ENCODE measurements at regions not wholly inside any gene's neighbourhood (a gene's known extent, or its start where the extent isn't known, plus 50 kb on each side); places are given as distances from the start of the nearest gene placed in this dataset.
"Not testable (repeated sequence)": the region's sequence is repeated elsewhere in the genome, so short reads cannot be mapped to it uniquely, and the experiment has no call there.

DNA sequence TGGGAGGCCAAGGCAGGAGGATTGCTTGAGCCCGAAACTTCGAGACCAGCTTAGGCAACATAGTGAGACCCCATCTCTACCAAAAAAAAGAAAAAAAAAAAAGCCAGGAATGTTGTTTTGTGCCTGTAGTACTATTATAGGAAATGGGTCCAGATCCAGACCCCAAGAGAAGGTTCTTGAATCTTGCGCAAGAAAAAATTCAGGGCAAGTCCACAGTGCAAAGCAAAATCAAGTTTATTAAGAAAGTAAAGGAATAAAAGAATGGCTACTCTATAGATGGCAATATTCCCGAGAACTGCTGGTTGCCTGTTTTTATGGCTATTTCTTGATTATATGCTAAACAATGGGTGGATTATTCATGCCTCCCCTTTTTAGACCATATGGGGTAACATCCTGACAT lies 51.2 kb upstream of the RDX start:
- no peak for DNase-seq (ENCODE audit: low spot score)

DNA sequence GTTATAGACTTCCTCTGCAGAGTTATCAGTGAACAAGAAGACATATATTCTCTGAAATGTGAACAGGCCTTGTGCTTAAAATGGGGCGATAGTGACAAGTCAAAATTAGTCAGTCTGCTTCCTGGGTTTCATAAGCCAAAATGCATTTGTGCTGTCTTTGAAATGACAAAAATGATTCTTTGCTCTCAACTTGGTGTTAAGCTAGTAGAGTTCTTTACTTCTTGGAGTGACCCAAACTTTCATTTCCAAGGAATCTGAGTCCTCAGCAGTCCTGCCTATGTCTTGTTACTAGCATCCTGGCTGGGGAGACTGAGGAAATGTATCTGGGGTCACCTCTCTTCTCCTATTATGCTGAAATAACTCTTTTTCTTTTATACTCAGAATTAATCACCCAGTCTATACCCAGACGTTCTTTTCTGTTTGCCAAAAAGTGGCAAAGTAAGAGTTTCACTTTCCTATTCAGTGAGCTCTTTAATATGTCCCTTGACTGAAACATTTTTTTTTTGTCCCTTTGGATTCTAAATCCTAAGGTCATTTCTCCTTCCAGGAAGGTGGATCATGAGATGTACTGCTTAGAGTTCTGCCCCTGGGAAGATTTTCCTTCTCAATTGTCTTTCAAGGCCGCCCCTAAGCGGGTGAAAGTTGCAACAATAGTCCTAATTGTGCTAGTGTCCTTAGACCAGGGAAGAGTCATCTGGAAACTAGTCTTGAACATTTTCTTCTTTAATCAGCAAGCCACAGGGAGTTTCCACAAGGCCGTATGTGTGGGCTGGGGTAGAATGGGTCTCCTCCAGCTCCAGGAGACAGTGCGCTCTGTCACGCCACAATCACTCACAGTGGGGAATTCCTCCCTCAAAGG lies 53.0 kb upstream of the RDX start:
- DNase-seq (ENCODE audit: low spot score), result no peak

DNA sequence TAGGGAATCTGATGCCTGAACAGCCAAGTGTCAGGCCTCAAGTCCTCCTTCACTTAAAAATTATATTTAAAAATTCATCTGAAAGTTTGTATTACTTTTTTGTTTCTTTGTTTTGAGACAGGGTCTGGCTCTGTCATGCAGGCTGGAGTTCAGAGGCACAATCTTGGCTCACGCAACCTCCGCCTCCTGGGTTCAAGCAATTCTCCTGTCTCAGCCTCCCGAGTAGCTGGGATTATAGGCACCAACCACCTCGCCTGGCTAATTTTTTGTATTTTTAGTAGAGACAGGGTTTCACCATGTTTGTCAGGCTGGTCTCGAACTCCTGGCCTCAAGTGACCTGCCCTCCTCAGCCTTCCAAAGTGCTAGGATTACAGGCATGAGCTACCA lies 53.6 kb upstream of the RDX start:
- DNase-seq (ENCODE audit: low spot score), result not testable (repeated sequence)

- no peak for DNase-seq (ENCODE audit: low spot score)
Observed at GRCh38 chr11:110355011-110355744, 58.8 kb upstream of the RDX start.

DNA sequence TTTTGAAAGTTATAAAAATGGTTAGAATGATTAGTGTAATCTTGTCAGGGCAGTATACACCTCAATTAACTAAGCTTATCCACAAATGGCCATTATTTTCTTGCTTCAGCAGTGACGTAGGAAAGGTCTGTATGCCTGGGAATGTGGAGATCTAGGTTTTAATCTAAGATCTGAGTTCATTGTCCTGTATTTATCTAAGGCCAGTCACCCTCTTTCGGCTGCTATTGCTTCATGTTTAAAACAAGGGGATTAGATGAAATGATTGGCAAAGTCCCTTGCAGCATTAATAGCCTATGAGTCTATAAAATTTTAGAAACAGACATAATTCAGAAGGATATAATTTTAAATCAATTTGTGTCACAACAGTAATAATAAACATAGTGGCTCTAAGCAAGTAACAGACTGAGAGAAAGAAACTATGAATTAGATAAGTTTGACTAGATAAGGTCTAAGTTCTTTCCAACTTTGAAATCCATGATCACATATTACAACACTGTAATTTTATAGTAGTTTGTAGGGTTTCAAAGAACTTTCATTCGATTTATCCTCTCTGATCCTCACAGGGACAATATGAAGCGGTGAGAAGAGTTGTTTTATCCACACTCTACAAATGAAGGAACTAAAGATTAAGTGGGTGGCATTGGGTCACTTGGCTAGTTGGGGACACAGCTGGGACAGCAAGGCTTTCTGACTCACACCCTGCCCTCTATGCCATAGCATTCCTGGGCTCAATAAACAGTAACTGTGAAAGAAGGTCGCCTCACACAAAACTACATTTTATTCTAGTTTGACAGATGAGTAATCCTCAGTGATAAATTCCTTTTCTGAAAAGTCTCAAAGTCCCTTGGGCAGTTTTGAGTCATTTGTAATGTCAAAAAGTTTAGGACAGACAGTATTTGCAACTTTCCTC lies 60.6 kb upstream of the RDX start:
- DNase-seq (ENCODE audit: low spot score), result no peak

DNA sequence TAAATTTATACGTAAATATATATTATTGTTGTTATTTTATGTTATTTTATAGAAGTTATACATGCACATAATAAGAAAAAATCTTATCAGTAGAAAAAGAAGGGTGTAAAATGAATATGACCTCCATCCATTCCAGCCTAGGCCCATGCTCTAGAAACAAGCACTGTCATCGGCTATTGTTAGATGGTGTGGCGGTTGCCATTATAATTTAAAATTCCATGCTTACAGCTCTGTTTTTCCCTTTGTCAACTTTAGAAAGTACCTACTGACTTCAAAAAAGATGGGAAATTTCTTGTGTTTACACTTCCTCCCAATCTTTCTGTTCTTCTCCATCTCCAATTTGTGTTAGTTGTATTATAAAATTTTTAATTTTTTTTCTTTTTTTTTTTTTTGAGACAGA lies 61.9 kb upstream of the RDX start:
- no peak for DNase-seq (ENCODE audit: low spot score)

DNA sequence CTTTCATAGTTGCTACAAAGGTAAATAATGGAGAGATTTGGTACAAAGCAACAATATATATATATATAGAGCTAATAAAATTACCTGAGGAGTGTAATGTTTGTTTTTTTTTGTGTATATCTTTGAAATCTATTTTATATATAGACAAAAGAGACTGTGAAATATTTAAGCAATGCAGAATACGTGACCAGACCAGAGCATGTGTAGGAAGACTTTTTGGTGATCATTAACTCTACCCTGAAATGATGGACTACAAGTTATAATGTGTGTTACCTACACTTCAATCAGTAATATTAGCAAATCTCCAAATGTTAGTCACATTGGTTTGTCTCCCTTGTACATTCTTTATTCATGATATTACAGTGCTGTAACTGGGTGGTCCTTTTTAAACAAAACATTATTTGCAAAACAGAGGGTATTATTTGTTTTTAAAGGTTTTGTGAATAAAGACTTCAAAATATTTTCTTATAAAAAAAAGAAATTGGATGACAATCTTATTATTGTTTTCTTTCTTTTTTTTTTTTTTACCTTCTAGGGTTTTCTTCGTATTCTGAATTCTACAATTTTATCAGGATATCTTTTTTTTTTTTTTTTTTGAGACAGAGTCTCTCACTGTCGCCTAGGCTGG lies 64.5 kb upstream of the RDX start:
- DNase-seq (ENCODE audit: low spot score), result not testable (repeated sequence)

DNA sequence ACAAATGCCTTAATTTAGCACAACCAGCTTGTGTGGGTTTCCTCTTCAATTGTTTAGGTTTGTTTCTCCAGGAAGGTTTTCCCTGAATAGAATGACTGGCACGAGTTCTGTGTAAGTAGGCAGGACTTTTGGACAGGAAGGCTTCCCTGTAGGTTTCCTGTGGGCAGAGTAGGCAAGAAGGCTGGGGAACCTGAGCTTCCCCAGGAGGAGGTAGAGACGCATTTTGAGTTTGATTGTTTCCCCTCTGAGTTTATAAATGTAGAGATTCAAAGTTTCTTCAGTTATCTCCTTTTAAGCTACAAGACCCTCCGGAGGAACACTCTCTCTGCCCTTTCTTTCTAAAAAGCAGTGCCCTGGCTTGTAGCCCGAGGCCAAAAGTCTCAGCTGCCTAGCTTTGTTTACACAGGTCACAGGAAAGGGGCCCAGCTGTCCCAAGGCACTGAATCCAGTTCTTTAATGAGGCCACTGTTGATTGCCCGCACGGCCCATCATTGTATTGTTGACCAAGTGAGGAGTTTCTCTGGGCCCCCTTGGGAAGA lies 66.6 kb upstream of the RDX start:
- DNase-seq (ENCODE audit: low spot score), result no peak

- DNase-seq (ENCODE audit: low spot score), result peak; percentile 66
Observed at GRCh38 chr11:110366291-110366690, 63.5 kb upstream of the FDX1 start.

GRCh38 chr11:110367571-110367970 lies 62.2 kb upstream of the FDX1 start:
- DNase-seq (ENCODE audit: low spot score), result no peak

- no peak for DNase-seq (ENCODE audit: low spot score)
Observed at GRCh38 chr11:110371084-110371483, 58.7 kb upstream of the FDX1 start.

DNA sequence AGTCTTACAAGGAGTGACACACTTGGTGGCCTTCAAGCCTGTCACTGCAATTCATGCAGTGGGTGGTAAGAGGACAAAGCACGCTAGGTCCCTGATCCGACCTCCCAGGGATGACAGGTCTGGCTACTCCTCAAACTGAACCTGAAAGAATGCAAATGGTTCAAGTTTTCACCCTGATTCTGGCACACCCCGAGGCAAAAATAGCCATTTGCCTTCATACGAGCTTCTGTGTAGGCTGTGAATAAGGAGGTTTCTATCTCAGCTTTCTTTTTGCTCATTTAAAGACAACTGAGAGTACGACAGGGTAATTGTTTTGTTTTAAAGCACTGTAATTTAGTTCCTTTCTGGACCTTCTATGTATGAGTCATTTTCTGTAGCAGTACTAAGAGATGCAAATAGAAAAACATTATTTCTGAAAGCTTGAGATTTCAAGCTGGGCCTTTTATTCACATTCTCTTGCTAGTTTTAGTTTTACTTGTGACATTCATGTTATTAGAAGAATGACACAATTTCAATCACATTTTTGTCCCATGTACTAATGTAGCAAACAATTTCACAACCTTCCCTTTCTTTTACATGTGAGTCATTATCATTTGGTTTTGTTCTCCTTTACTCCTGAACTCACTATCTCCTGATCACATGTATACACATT lies 56.6 kb upstream of the FDX1 start:
- no peak for DNase-seq (ENCODE audit: low spot score)

GRCh38 chr11:110374921-110375320 lies 54.8 kb upstream of the FDX1 start:
- no peak for DNase-seq (ENCODE audit: low spot score)

DNA sequence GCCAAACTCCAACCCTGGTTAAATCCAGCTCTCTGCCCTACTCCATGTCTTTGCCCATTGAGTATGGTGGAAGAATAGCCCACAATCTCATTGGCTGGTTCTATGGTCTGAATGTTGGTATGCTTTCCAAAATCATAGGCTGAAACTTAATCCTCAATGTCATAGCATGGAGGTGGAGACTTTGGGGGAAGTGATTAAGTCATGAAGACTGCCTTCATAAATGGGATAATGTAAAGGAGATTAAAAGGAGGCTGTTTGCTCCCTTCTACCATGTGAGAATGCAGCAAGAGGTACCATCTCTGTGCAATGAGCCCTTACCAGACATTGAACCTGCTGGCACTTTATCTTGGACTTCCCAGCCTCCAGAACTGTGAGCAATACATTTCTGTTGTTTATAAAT lies 54.4 kb upstream of the FDX1 start:
- no peak for DNase-seq (ENCODE audit: low spot score)

DNA sequence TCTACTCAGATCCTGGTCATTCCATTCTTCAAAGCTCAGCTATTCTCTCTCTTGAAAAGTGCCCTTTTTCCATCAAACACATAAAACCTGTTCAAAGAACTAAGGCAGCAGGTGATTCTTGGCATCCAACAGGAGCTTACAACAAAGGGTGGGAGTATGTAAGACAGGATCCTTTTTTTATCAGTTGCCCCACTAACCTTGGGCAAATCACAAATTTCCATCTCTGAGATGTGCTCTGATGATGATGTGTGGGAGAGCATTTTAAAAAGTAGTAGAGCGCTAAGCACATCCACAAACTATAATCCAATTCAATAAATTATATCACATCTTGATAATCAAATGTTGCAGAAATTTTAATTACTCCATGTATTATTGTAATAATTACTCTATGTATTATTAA lies 53.7 kb upstream of the FDX1 start:
- DNase-seq (ENCODE audit: low spot score), result no peak

DNA sequence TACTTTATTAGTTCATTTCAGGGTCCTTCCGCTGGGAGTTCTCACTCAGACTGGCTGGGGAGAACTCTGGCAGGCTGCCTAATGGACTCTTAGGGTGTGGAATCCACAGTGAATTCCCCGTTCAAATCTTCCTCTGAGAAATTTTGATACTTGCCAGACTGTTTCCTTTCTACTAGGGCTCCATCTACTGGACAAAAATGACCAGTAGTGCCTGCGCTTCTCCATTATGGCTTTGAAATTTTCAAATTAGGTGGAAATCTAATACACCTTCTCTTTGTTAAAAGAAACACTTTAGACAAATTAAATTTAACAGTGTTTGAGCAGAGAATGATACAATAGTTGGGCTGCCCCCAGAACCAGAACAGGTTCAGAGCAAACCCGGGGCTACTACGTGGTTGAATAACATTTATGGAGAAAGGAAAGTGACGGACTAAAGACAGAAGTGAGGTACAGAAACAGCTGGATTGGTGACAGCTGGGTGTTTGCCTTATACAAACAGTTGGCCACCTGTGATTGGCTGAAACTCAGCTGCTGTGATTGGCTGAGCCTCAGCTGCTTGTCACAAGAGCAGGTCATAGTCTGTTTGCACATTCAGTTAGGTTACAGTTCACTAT lies 52.9 kb upstream of the FDX1 start:
- DNase-seq (ENCODE audit: low spot score), result peak; percentile 67

DNA sequence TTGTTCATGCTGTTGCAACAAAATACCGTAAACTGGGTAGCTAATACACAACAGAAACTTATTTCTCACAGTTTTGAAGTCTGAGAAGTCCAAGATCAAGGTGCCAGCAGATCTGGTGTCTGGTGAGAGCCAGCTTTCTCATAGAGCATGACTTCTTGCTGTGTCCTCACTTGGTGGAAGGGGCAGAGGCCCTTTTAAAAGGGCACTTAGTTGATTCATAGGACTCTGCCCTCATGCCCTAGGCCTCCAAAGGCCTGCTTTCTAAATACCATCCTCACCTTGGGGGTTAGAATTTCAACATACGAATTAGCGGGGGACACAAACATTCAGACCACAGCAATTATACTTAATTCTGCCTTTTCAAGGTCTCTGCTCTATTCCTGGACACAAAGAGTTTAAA lies 52.3 kb upstream of the FDX1 start:
- DNase-seq (ENCODE audit: low spot score), result no peak

- no peak for DNase-seq (ENCODE audit: low spot score)
Observed at GRCh38 chr11:110379261-110379660, 50.5 kb upstream of the FDX1 start.

DNA sequence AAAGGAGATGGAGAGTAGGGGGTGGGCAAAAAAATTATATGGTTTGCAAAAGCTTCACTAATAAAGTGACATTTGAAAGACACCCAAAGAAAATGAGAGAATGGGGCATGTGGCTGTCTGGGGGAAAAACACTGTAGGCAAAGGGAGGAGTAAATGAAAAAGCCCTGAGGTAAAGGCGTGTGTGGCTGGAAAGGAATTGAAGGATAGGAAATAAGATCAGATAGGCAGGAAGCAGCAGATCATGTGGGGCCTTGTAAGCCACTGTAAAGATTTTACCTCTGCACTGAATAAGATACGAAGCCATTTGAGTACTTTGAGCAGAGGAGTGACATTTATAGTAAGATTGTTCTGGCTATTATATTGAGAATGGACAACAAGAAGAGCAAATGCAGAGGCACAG lies 49.8 kb upstream of the FDX1 start:
- no peak for DNase-seq (ENCODE audit: low spot score)

All from ureter (tissue), 1 donor.